Fibroblast of lung (primary cell): ENCODE measurements at regions not wholly inside any gene's neighbourhood (a gene's known extent, or its start where the extent isn't known, plus 50 kb on each side); places are given as distances from the start of the nearest gene placed in this dataset.

Experiments used
- CTCF ChIP-seq, 2 donors: IDR thresholded peaks in 1 of 2; conservative IDR thresholded peaks in 1 of 2; 1 replicate in 1 of 2; 2 replicates in 1 of 2; pipeline ENCODE4 v1.5.1; 2011 to 2012; ENCODE audit warnings: low read length in 2 of 2, control low read depth in 1 of 2, inconsistent platforms in 1 of 2, low read depth in 1 of 2, mild to moderate bottlenecking in 1 of 2
- EZH2 ChIP-seq: IDR thresholded peaks from 2 replicates; pipeline ENCODE4 v1.5.1; 2012; ENCODE audit warnings: low read length, control low read depth, mild to moderate bottlenecking; ENCODE audit errors: missing control alignments

- TF ChIP-seq CTCF (conservative IDR thresholded peaks at IDR 0.05 in 1 of 2, IDR thresholded peaks at IDR 0.05 in 1 of 2; ENCODE audit: low read depth in 1 of 2, low read length in 2 of 2) (no peak), EZH2 (no peak)
Measured at GRCh38 chr2:7725850-7726242, 808.6 kb downstream of the RNF144A start.
